BJ (cell line): ENCODE measurements at regions not wholly inside any gene's neighbourhood (a gene's known extent, or its start where the extent isn't known, plus 50 kb on each side); places are given as distances from the start of the nearest gene placed in this dataset.
"Not testable (repeated sequence)": the region's sequence is repeated elsewhere in the genome, so short reads cannot be mapped to it uniquely, and the experiment has no call there.

ENCODE experiments used
- CTCF ChIA-PET: fragments of 350-600 bp; formaldehyde crosslinking; extraction: SDS; loops from one replicate; lab custom pipeline; 2021; ENCODE audit warnings: antibody characterized with exemption, inconsistent platforms; lab: Yijun Ruan, JAX
- POLR2A ChIA-PET: fragments of 300-600 bp; sonication (Branson Sonifier 250); formaldehyde crosslinking; extraction: SDS; loops from one replicate; lab custom pipeline; 2021; ENCODE audit warnings: antibody characterized with exemption; lab: Charles Lee
- DNase-seq: peaks from one replicate; pipeline ENCODE4 v3.0.0-alpha.2; 2011; ENCODE audit warnings: low read depth
- H3K27me3 ChIP-seq: 2 replicates; pipeline ENCODE4 v1.6.0; 2011; ENCODE audit warnings: low read length; ENCODE audit not compliant: control insufficient read depth, insufficient read depth
- H3K36me3 ChIP-seq: 2 replicates; pipeline ENCODE4 v1.5.1; 2011; ENCODE audit warnings: low read length; ENCODE audit not compliant: control insufficient read depth, insufficient read depth
- H3K4me3 ChIP-seq: 2 replicates; pipeline ENCODE4 v1.5.1; 2011; ENCODE audit warnings: low read depth, mild to moderate bottlenecking, control low read depth, low read length
- TF ChIP-seq, protein P1 (sequence below): IDR thresholded peaks from 2 replicates; pipeline ENCODE4 v1.5.1; 2011; ENCODE audit warnings: low read depth, mild to moderate bottlenecking, control low read depth, inconsistent platforms, low read length, moderate library complexity; ENCODE audit not compliant: insufficient read depth

DNA sequence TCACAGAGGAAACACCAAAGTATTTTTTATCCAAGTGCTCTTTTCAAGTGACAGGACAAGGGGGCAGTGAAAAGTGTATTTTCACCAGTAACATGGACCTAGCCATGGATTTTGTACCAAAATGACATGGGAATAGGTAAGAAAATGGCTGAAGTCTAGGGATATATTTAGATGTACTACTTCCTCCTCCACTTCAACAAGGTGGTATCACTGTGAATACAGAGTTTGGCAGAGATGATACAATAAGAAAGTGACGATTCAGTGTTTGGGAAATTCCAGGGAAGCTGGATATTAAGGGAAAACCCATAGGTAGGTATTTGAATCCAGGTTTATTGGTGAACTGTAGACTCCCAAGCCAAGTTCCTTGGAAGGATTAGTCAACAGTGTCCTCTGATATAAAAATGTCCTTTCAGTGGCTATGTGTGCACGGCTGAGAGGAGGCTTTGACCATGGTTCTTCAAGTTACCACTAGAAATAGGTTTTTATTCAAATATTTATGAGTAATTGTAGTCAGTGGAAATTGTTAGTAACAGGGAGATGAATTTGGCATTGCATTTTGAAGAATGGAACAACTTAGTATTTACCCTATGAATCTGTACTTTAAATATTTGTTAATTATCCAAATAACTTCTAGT is 356.0 kb upstream of the CITED2 start:
- Histone ChIP-seq H3K36me3 (no peaks in the 10 kb centered on the region), H3K27me3 (no peaks in the 10 kb centered on the region), H3K4me3 (no peak overlapping the region)
- ChIA-PET CTCF (no interaction called here), POLR2A (no interaction called here)
- TF ChIP-seq, protein P1, sequence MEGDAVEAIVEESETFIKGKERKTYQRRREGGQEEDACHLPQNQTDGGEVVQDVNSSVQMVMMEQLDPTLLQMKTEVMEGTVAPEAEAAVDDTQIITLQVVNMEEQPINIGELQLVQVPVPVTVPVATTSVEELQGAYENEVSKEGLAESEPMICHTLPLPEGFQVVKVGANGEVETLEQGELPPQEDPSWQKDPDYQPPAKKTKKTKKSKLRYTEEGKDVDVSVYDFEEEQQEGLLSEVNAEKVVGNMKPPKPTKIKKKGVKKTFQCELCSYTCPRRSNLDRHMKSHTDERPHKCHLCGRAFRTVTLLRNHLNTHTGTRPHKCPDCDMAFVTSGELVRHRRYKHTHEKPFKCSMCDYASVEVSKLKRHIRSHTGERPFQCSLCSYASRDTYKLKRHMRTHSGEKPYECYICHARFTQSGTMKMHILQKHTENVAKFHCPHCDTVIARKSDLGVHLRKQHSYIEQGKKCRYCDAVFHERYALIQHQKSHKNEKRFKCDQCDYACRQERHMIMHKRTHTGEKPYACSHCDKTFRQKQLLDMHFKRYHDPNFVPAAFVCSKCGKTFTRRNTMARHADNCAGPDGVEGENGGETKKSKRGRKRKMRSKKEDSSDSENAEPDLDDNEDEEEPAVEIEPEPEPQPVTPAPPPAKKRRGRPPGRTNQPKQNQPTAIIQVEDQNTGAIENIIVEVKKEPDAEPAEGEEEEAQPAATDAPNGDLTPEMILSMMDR: no peak
- no peak for DNase-seq

DNA sequence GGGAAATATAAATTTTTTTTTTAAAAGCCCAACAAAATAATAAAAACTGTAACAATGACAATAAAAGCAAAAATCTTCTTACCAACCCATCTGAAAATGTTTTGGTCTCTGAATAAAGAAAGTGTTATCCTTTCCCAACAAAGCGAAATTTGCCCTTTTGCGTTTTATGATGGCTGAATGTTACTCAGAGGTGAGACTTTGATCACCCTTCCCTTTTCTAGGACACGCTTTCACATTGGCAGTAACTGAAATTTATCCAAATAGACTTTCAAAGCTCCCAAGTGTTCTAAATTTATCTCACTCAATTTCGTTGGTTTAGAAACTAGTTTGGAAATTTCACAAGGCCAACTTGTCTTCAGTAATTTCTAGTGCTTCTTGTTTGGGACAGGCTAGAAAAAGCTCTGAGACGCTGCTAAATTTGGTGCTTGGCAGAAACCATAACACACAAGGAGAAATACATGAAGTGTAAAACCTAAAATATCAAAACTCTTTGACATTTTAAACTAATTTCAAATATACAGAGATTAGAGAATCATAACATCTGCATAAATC is 354.5 kb upstream of the CITED2 start:
- H3K36me3 ChIP-seq: no peaks in the 10 kb centered on the region
- no peak overlapping the region for H3K4me3 ChIP-seq
- ChIA-PET POLR2A (no interaction called here), CTCF (no interaction called here)
- DNase-seq: no peak
- no peaks in the 10 kb centered on the region for H3K27me3 ChIP-seq
- TF ChIP-seq, protein P1: no peak

DNA sequence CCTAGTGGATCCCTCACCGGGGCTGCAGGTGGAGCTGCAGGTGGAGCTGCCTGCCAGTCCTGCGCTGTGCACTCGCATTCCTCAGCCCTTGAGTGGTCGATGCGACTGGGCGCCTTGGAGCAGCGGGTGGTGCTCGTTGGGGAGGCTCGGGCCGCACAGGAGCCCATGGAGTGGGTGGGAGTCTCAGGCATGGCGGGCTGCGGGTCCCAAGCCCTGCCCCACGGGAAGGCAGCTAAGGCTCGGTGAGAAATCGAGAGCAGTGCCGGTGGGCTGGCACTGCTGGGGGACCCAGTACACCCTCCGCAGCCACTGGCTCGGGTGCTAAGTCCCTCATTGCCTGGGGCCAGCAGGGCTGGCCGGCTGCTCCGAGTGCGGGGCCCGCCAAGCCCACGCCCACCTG is 351.8 kb upstream of the CITED2 start:
- DNase-seq, POLR2A ChIA-PET, H3K27me3 ChIP-seq, H3K4me3 ChIP-seq, H3K36me3 ChIP-seq, CTCF ChIA-PET: not testable (repeated sequence)

DNA sequence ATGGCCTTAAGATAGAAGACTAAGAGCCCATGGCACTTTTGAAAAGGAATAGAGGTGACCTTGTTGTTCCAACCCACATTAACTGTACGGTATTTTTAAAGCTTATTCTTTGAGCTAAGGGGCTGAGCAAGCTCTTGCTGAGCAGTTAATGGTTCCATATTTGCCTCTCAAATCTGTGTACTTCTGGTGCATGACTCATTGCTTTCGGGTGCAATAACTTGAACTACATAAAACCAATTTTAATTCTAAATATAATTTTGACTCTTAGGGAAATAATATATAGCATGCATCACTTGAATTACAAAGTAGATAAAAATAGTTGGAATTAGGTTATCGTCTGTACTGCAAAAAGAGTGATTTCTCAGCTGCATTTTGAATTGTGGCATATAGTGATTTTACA is 348.1 kb upstream of the CITED2 start:
- ChIA-PET POLR2A (no interaction called here), CTCF (interaction anchor here (0.5 to 1.3 kb wide), 4 partner anchors 10 to 572 kb away, joined by 3 to 4 read pairs (median 4); no protein-coding TSS in a partner anchor)
- Histone ChIP-seq H3K36me3 (no peaks in the 10 kb centered on the region), H3K4me3 (no peak overlapping the region), H3K27me3 (no peaks in the 10 kb centered on the region)
- no peak for DNase-seq
- TF ChIP-seq, protein P1: no peak

DNA sequence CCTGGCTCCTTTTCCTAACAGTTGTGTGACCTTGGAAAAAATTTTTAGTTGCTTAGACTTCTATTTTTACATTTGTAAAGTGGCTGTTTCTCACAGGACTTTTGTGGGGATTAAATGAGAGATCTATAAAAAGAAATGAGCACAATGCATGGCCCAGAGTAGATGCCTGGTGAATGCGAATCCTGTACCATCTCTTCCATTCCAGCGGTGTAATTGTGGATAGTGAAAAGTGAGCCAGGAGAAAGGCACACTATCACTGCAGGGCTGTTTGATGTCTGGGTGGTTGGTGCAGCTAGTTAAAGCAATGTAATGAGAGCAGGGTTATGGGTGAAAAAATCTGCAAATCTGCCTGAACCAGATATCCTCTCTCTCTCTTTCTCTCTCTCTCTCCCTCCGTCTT is 347.5 kb upstream of the CITED2 start:
- POLR2A ChIA-PET: no interaction called here
- CTCF ChIA-PET: no interaction called here
- no peaks in the 10 kb centered on the region for H3K36me3 ChIP-seq
- H3K4me3 ChIP-seq: no peak overlapping the region
- H3K27me3 ChIP-seq: no peaks in the 10 kb centered on the region
- TF ChIP-seq, protein P1: no peak
- DNase-seq: no peak

DNA sequence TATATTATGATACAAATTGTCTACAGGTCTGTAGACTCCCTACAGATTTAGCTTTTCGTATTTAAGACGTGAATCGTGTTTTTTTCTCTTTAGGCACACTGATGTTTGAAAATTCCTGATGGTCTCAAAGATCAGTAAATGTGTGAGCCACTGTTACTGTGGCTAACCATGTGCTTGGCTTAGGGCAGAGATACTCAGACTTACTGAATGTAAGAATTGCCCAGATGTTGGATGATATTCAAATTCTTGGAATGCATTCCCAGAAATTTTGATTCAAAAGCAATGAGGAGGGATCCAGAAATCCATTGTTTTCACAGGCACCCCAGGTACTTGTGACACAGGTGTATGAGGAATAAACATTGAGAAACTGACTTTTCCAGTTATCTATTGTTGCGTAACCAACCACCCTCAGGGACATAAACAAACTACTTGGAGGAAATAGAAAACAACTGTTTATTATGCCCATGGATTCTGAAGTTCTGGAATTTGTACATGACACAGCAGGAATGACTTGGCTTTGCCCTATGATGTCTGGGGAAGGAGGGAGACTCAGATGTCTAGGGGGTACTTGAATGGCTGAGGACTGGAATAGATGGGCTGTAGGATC is 339.6 kb upstream of the CITED2 start:
- TF ChIP-seq, protein P1: no peak
- no peak overlapping the region for H3K4me3 ChIP-seq
- ChIA-PET POLR2A (interaction anchor here (0.6 kb wide), 1 partner anchor 30 kb away, joined by 4 read pairs; no protein-coding TSS in a partner anchor), CTCF (no interaction called here)
- H3K36me3 ChIP-seq: no peaks in the 10 kb centered on the region
- no peaks in the 10 kb centered on the region for H3K27me3 ChIP-seq
- no peak for DNase-seq
